K562 (cell line): ENCODE measurements at regions not wholly inside any gene's neighbourhood (a gene's known extent, or its start where the extent isn't known, plus 50 kb on each side); places are given as distances from the start of the nearest gene placed in this dataset.

Experiments
- CTCF ChIP-seq, 3 experiments: IDR thresholded peaks in 2 of 3; conservative IDR thresholded peaks in 1 of 3; 2 replicates each; pipeline ENCODE4 v1.5.1; 2011 to 2012; ENCODE audit warnings: low read length in 3 of 3, mild to moderate bottlenecking in 3 of 3, control low read depth in 2 of 3, improper control_type of control experiment in 1 of 3, inconsistent platforms in 1 of 3, low read depth in 1 of 3, mixed read lengths in 1 of 3, moderate library complexity in 1 of 3; ENCODE audit not compliant: insufficient read depth in 2 of 3
- E2F4 ChIP-seq: sonication (generic); formaldehyde crosslinking; IDR thresholded peaks from 2 replicates; pipeline ENCODE4 v1.8.0; 2022; ENCODE audit warnings: mild to moderate bottlenecking, low read depth, missing genetic modification reagents
- FOXK1 ChIP-seq: sonication (generic); formaldehyde crosslinking; IDR thresholded peaks from 2 replicates; pipeline ENCODE4 v1.8.0; 2022; ENCODE audit warnings: missing genetic modification reagents, mild to moderate bottlenecking, borderline replicate concordance
- FOXK2 ChIP-seq, 2 experiments: fragments of 450-650 bp; IDR thresholded peaks in 1 of 2; conservative IDR thresholded peaks in 1 of 2; 2 replicates each; pipeline ENCODE4 v1.6.1; 2016; ENCODE audit warnings: low read depth in 2 of 2, mild to moderate bottlenecking in 1 of 2
- REST ChIP-seq, 2 experiments: fragments of 450-650 bp; formaldehyde crosslinking in 1 of 2; IDR thresholded peaks; 2 replicates each; pipeline versions ENCODE4 v1.4.0 to v1.6.1; 2014 to 2020; ENCODE audit warnings: mild to moderate bottlenecking in 2 of 2, borderline replicate concordance in 1 of 2, low read depth in 1 of 2
- SIX5 ChIP-seq, 2 experiments: IDR thresholded peaks; 2 replicates each; pipeline ENCODE4 v1.6.1; 2011; ENCODE audit warnings: low read length in 2 of 2, borderline replicate concordance in 1 of 2, low read depth in 1 of 2, mild to moderate bottlenecking in 1 of 2, moderate library complexity in 1 of 2; ENCODE audit not compliant: insufficient read depth in 1 of 2
- TCF7 ChIP-seq: sonication (generic); IDR thresholded peaks from 2 replicates; pipeline ENCODE4 v1.6.1; 2016; ENCODE audit warnings: antibody characterized with exemption, borderline replicate concordance
- ZNF384 ChIP-seq: IDR thresholded peaks from 2 replicates; pipeline ENCODE4 v1.6.1; 2012; ENCODE audit warnings: low read depth, low read length, improper control_type of control experiment

- TF ChIP-seq CTCF (IDR thresholded peaks at IDR 0.05 in 2 of 3, conservative IDR thresholded peaks at IDR 0.05 in 1 of 3; ENCODE audit: insufficient read depth in 2 of 3, low read depth in 1 of 3, low read length in 3 of 3) = no peak
- no peak for TF ChIP-seq TCF7
- no peak for TF ChIP-seq FOXK2 (conservative IDR thresholded peaks at IDR 0.05 in 1 of 2, IDR thresholded peaks at IDR 0.05 in 1 of 2; ENCODE audit: low read depth in 2 of 2)
- no peak for TF ChIP-seq ZNF384
- no peak for TF ChIP-seq SIX5 (IDR thresholded peaks at IDR 0.05; ENCODE audit: borderline replicate concordance in 1 of 2, insufficient read depth in 1 of 2, low read depth in 1 of 2, low read length in 2 of 2)
- no peak for TF ChIP-seq FOXK1
- no peak for TF ChIP-seq REST (IDR thresholded peaks at IDR 0.05; ENCODE audit: borderline replicate concordance)
- no peak for TF ChIP-seq REST (CRISPR knock-in tag; IDR thresholded peaks at IDR 0.05; ENCODE audit: low read depth)
- no peak for TF ChIP-seq E2F4 (CRISPR knock-in tag)
These were observed 915.6 kb downstream of the METTL15 start for GRCh38 chr11:29023761-29024160.
